Parathyroid adenoma (tissue), 2 donors: ENCODE measurements at regions not wholly inside any gene's neighbourhood (a gene's known extent, or its start where the extent isn't known, plus 50 kb on each side); places are given as distances from the start of the nearest gene placed in this dataset.
"Not testable (repeated sequence)": the region's sequence is repeated elsewhere in the genome, so short reads cannot be mapped to it uniquely, and the experiment has no call there.

Source experiments
- H2AFZ ChIP-seq: fragments of 300-600 bp; sonication (generic); one replicate; pipeline ENCODE4 v1.7.0; 2017; ENCODE audit warnings: antibody characterized with exemption, mild to moderate bottlenecking
- H3K27ac ChIP-seq: fragments of 300-600 bp; sonication (generic); one replicate; pipeline ENCODE4 v1.7.0; 2017
- H3K27me3 ChIP-seq: fragments of 300-600 bp; sonication (generic); one replicate; pipeline ENCODE4 v1.7.0; 2017; ENCODE audit warnings: low read length; ENCODE audit not compliant: control insufficient read depth, insufficient read depth
- H3K36me3 ChIP-seq: fragments of 300-600 bp; sonication (generic); one replicate; pipeline ENCODE4 v1.7.0; 2017; ENCODE audit warnings: low read length; ENCODE audit not compliant: control insufficient read depth, insufficient read depth
- H3K4me1 ChIP-seq: fragments of 300-600 bp; sonication (generic); one replicate; pipeline ENCODE4 v1.7.0; 2017; ENCODE audit warnings: control low read depth
- H3K4me2 ChIP-seq: fragments of 300-600 bp; sonication (generic); one replicate; pipeline ENCODE4 v1.7.0; 2017; ENCODE audit warnings: low read length
- H3K4me3 ChIP-seq: fragments of 300-600 bp; sonication (generic); one replicate; pipeline ENCODE4 v1.7.0; 2017; ENCODE audit warnings: low read depth, low read length
- H3K79me2 ChIP-seq: fragments of 300-600 bp; sonication (generic); one replicate; pipeline ENCODE4 v1.7.0; 2017; ENCODE audit warnings: control low read depth
- H3K9ac ChIP-seq: fragments of 300-600 bp; sonication (generic); one replicate; pipeline ENCODE4 v1.7.0; 2017; ENCODE audit warnings: mild to moderate bottlenecking
- H3K9me3 ChIP-seq: fragments of 300-600 bp; sonication (generic); one replicate; pipeline ENCODE4 v1.7.0; 2017; ENCODE audit warnings: low read length; ENCODE audit not compliant: control insufficient read depth
- TF ChIP-seq, protein P1 (sequence below): fragments of 300-600 bp; sonication (generic); IDR thresholded peaks from one replicate; pipeline ENCODE4 v1.7.0; 2017; ENCODE audit warnings: antibody characterized with exemption, mild to moderate bottlenecking
- donor health status: primary hyperparathyroidism.

DNA sequence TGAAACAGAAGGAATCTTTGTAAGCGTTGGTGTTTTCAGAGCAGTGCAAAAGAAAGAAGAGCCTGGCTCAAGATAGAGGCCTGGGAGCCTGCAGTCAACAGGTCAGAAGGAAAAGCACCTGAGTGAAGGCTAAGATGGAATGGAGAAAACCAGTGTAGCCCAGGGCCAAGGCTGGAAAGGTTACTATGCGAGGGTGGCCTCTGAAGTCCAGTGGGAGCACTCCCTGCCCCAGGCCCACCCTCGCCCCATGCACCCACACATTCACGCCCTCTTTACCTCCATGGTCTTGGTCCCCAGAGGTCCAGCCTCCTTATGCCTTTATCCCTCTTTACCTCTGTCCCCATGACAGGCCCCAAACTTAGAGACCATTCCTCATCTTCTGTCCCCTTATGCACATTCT, 169.2 kb upstream of the ZNF644 start:
- Histone ChIP-seq H3K4me2 (no peak overlapping the region), H3K27me3 (no peaks in the 10 kb centered on the region), H3K4me1 (no peaks in the 10 kb centered on the region), H2AFZ (no peak overlapping the region), H3K79me2 (no peaks in the 10 kb centered on the region), H3K9ac (no peak overlapping the region), H3K9me3 (no peaks in the 10 kb centered on the region), H3K4me3 (no peak overlapping the region), H3K36me3 (no peaks in the 10 kb centered on the region), H3K27ac (no peak overlapping the region)
- TF ChIP-seq, protein P1, sequence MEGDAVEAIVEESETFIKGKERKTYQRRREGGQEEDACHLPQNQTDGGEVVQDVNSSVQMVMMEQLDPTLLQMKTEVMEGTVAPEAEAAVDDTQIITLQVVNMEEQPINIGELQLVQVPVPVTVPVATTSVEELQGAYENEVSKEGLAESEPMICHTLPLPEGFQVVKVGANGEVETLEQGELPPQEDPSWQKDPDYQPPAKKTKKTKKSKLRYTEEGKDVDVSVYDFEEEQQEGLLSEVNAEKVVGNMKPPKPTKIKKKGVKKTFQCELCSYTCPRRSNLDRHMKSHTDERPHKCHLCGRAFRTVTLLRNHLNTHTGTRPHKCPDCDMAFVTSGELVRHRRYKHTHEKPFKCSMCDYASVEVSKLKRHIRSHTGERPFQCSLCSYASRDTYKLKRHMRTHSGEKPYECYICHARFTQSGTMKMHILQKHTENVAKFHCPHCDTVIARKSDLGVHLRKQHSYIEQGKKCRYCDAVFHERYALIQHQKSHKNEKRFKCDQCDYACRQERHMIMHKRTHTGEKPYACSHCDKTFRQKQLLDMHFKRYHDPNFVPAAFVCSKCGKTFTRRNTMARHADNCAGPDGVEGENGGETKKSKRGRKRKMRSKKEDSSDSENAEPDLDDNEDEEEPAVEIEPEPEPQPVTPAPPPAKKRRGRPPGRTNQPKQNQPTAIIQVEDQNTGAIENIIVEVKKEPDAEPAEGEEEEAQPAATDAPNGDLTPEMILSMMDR: no peak

DNA sequence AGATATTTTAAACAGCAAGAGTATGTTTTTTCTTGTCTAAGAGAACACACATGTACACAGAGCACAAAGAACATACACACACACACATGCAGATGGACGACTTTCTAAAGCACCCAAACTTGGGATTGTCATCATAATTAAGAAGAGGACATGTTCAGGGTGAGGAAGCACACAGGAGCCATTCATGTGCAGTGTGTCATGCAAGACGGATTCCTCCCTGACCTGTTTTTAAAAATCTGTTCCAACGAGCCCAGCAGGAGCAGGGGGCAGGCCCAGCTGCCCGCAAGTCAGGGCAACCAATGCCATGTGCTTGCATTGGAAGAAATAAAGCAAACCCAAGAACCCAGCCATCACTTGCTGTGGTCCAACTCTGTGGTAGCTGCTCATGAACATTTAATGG, 167.3 kb upstream of the ZNF644 start:
- no peak overlapping the region for H2AFZ ChIP-seq

GRCh38 chr1:91182807-91183206, 161.0 kb upstream of the ZNF644 start:
- H3K27me3 ChIP-seq, H3K79me2 ChIP-seq, H3K9me3 ChIP-seq, H3K9ac ChIP-seq, H3K27ac ChIP-seq, H3K36me3 ChIP-seq, H3K4me3 ChIP-seq, H2AFZ ChIP-seq, H3K4me1 ChIP-seq, H3K4me2 ChIP-seq: not testable (repeated sequence)

More for the DNA sequence above, 167.3 kb upstream of the ZNF644 start:
- Histone ChIP-seq H3K4me2 (no peak overlapping the region), H3K4me1 (no peaks in the 10 kb centered on the region), H3K4me3 (no peak overlapping the region), H3K27ac (no peak overlapping the region), H3K27me3 (no peaks in the 10 kb centered on the region), H3K36me3 (no peaks in the 10 kb centered on the region), H3K79me2 (no peaks in the 10 kb centered on the region), H3K9me3 (no peaks in the 10 kb centered on the region), H3K9ac (no peak overlapping the region)
- TF ChIP-seq, protein P1: no peak

- Histone ChIP-seq H3K27ac (no peak overlapping the region), H3K4me3 (no peak overlapping the region), H3K36me3 (no peaks in the 10 kb centered on the region), H3K27me3 (no peaks in the 10 kb centered on the region), H2AFZ (no peak overlapping the region), H3K9me3 (no peaks in the 10 kb centered on the region), H3K4me1 (no peaks in the 10 kb centered on the region), H3K79me2 (no peaks in the 10 kb centered on the region), H3K4me2 (no peak overlapping the region), H3K9ac (no peak overlapping the region)
- TF ChIP-seq, protein P1: no peak
These were observed 154.4 kb upstream of the ZNF644 start for GRCh38 chr1:91176250-91176649.

DNA sequence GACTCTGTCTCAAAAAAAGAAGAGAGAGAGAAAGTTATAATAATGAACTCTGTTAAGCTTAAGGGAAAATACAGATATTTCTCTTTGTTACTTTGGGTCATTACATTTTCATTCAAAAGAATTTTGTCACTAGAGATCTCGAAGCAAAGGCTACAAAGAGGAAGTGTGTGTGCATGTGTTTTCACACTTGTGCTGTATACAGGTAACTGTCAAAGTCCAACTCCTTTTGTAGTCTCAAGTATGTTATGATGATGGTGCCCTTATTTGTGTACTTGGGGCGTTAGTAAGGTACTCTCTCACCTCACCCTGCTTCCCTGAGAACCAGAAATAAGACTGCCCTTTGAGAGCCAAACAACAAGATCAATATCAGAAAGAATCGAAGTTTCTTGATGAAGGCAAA, 152.9 kb upstream of the ZNF644 start:
- H3K9ac ChIP-seq: no peak overlapping the region
- no peaks in the 10 kb centered on the region for H3K79me2 ChIP-seq
- H3K36me3 ChIP-seq: no peaks in the 10 kb centered on the region
- TF ChIP-seq, protein P1: no peak
- no peaks in the 10 kb centered on the region for H3K4me1 ChIP-seq
- H3K9me3 ChIP-seq: no peaks in the 10 kb centered on the region
- no peak overlapping the region for H3K4me2 ChIP-seq
- H3K27me3 ChIP-seq: no peaks in the 10 kb centered on the region
- no peak overlapping the region for H2AFZ ChIP-seq
- no peak overlapping the region for H3K27ac ChIP-seq
- no peak overlapping the region for H3K4me3 ChIP-seq
